HG03060 (cell line): ENCODE measurements at regions not wholly inside any gene's neighbourhood (a gene's known extent, or its start where the extent isn't known, plus 50 kb on each side); places are given as distances from the start of the nearest gene placed in this dataset.
"Not testable (repeated sequence)": the region's sequence is repeated elsewhere in the genome, so short reads cannot be mapped to it uniquely, and the experiment has no call there.

Source experiments
- ATAC-seq: cut with Tn5 transposase; IDR thresholded peaks from one replicate; pipeline ENCODE4 v1.9.1; 2021; ENCODE audit warnings: low read depth, moderate number of reproducible peaks; ENCODE audit not compliant: unreplicated experiment

GRCh38 chr4:97404876-97405523 lies 738.3 kb downstream of the STPG2 start:
- no peak for ATAC-seq

GRCh38 chr4:97411356-97411755 lies 731.9 kb downstream of the STPG2 start:
- no peak for ATAC-seq

GRCh38 chr4:97412331-97412730 lies 730.9 kb downstream of the STPG2 start:
- ATAC-seq: no peak

- ATAC-seq: no peak
These were observed 729.1 kb downstream of the STPG2 start for GRCh38 chr4:97414161-97414560.

- ATAC-seq: no peak
These were observed 710.7 kb downstream of the STPG2 start for GRCh38 chr4:97432551-97432950.

- not testable (repeated sequence) for ATAC-seq
These were observed 705.1 kb downstream of the STPG2 start for GRCh38 chr4:97437998-97438705.

- no peak for ATAC-seq
These were observed 690.1 kb downstream of the STPG2 start for GRCh38 chr4:97453186-97453585.

- ATAC-seq: no peak
These were observed 686.0 kb downstream of the STPG2 start for GRCh38 chr4:97457253-97457652.

- no peak for ATAC-seq
These were observed 675.0 kb downstream of the STPG2 start for GRCh38 chr4:97468272-97468671.

- ATAC-seq: no peak
These were observed 667.7 kb downstream of the STPG2 start for GRCh38 chr4:97475621-97476020.

GRCh38 chr4:97477974-97478373 lies 665.3 kb downstream of the STPG2 start:
- no peak for ATAC-seq

- no peak for ATAC-seq
These were observed 663.9 kb downstream of the STPG2 start for GRCh38 chr4:97479388-97479787.

GRCh38 chr4:97491856-97492255 lies 651.4 kb downstream of the STPG2 start:
- ATAC-seq: no peak

GRCh38 chr4:97493815-97494518 lies 649.3 kb downstream of the STPG2 start:
- no peak for ATAC-seq

- ATAC-seq: no peak
These were observed 646.9 kb downstream of the STPG2 start for GRCh38 chr4:97496298-97496873.

GRCh38 chr4:97498875-97499274 lies 644.4 kb downstream of the STPG2 start:
- ATAC-seq: no peak

- peak; percentile 95 for ATAC-seq
These were observed 642.9 kb downstream of the STPG2 start for GRCh38 chr4:97500423-97500822.

- ATAC-seq: no peak
These were observed 638.6 kb downstream of the STPG2 start for GRCh38 chr4:97504713-97505112.

GRCh38 chr4:97507587-97508245 lies 635.6 kb downstream of the STPG2 start:
- no peak for ATAC-seq
